GM23338 (cell line): ENCODE measurements at regions not wholly inside any gene's neighbourhood (a gene's known extent, or its start where the extent isn't known, plus 50 kb on each side); places are given as distances from the start of the nearest gene placed in this dataset.

Source experiments
- CREB1 ChIP-seq: fragments of 250-450 bp; sonication (Bioruptor Pico); IDR thresholded peaks from 2 replicates; pipeline ENCODE4 v1.5.0; 2020; ENCODE audit warnings: low read depth, mild to moderate bottlenecking, moderate library complexity
- CTCF ChIP-seq, 2 experiments: fragments of 200-600 bp in 1 of 2; sonication (generic) in 1 of 2; conservative IDR thresholded peaks; 2 replicates each; pipeline versions ENCODE4 v1.5.1 to v1.6.1; 2016 to 2017; ENCODE audit warnings: antibody characterized with exemption in 2 of 2, low read depth in 2 of 2, mild to moderate bottlenecking in 2 of 2, moderate library complexity in 1 of 2
- EZH2 ChIP-seq: fragments of 200-600 bp; sonication (generic); IDR thresholded peaks from one replicate; pipeline ENCODE4 v1.8.0; 2017; ENCODE audit warnings: antibody characterized with exemption, mild to moderate bottlenecking, low read depth; ENCODE audit not compliant: unreplicated experiment
- EZH2phosphoT487 ChIP-seq: fragments of 200-600 bp; sonication (generic); IDR thresholded peaks from one replicate; pipeline ENCODE4 v1.8.1; 2018; ENCODE audit warnings: antibody characterized with exemption; ENCODE audit not compliant: unreplicated experiment
- POLR2AphosphoS5 ChIP-seq: IDR thresholded peaks from 2 replicates; pipeline ENCODE4 v1.6.1; 2016; ENCODE audit warnings: antibody characterized with exemption, low read depth
- STAT1 ChIP-seq: IDR thresholded peaks from one replicate; pipeline ENCODE4 v1.6.1; 2016; ENCODE audit warnings: antibody characterized with exemption; ENCODE audit not compliant: unreplicated experiment

DNA sequence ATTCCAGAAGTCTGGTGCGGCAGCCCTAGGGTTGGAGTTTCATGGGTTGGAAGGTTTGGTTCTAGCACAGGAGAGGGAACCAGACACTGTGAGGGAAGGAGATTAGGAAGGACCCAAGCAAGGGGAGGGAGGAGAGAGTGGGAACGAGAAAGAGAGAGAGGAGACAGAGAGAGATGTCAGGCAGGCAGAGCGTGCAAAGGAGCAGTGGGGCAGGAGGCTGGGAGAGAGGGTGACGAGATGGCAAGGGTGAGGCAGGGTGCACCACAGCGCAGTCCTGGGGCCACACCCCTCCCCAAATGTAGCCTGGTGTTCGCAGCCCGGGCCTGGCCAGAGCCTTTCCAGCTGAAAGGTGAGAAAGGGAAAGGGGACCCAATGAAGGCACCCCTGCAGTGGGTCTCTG, 162.9 kb upstream of the TLE3 start:
- TF ChIP-seq EZH2 = no peak
- TF ChIP-seq STAT1 = no peak
- TF ChIP-seq CTCF (conservative IDR thresholded peaks at IDR 0.05; ENCODE audit: low read depth in 2 of 2) = no peak
- TF ChIP-seq POLR2AphosphoS5 = no peak
- TF ChIP-seq EZH2phosphoT487 = no peak
- no peak for TF ChIP-seq CREB1 (CRISPR knock-in tag)
